A673 (cell line): ENCODE measurements at regions not wholly inside any gene's neighbourhood (a gene's known extent, or its start where the extent isn't known, plus 50 kb on each side); places are given as distances from the start of the nearest gene placed in this dataset.

Experiments
- BruUV-seq: library from RNA; stranded (reverse); fragments of 400-500 nt; replicated peaks from 2 replicates; lab custom pipeline; 2021; lab: Mats Ljungman, UMichigan
- CTCF ChIA-PET: fragments of 300-600 bp; sonication (Branson Sonifier 250); formaldehyde crosslinking; loops from one replicate; lab custom pipeline; 2022; ENCODE audit warnings: antibody characterized with exemption; lab: Charles Lee
- POLR2A ChIA-PET: fragments of 300-600 bp; sonication (Branson Sonifier 250); formaldehyde crosslinking; loops from one replicate; lab custom pipeline; 2022; ENCODE audit warnings: antibody characterized with exemption; ENCODE audit not compliant: low non-redundant PET; lab: Charles Lee
- DNase-seq: peaks from one replicate; pipeline ENCODE4 v3.0.0-alpha.2; 2015; ENCODE audit warnings: low spot score
- H3K27ac ChIP-seq: fragments of 200-600 bp; sonication (generic); 2 replicates; pipeline ENCODE4 v1.5.1; 2016; ENCODE audit warnings: mixed run types, low read depth, mild to moderate bottlenecking, mixed read lengths, antibody characterized with exemption, low read length; ENCODE audit not compliant: poor library complexity, severe bottlenecking
- H3K27me3 ChIP-seq: fragments of 200-600 bp; sonication (generic); replicated peaks from 2 replicates; pipeline ENCODE4 v1.6.1; 2017; ENCODE audit warnings: mixed run types, low read depth, mild to moderate bottlenecking, mixed read lengths, antibody characterized with exemption, low read length; ENCODE audit not compliant: insufficient read depth, poor library complexity
- H3K36me3 ChIP-seq: fragments of 200-600 bp; sonication (generic); 2 replicates; pipeline ENCODE4 v1.6.1; 2016; ENCODE audit warnings: mixed run types, mild to moderate bottlenecking, mixed read lengths, antibody characterized with exemption, low read length; ENCODE audit not compliant: insufficient read depth, poor library complexity, severe bottlenecking
- H3K4me1 ChIP-seq: fragments of 200-600 bp; sonication (generic); 2 replicates; pipeline ENCODE4 v1.6.1; 2017; ENCODE audit warnings: mixed run types, mild to moderate bottlenecking, mixed read lengths, antibody characterized with exemption, low read length; ENCODE audit not compliant: insufficient read depth, poor library complexity, severe bottlenecking
- H3K4me3 ChIP-seq: fragments of 200-600 bp; sonication (generic); 2 replicates; pipeline ENCODE4 v1.5.1; 2016; ENCODE audit warnings: low read depth, mixed run types, mild to moderate bottlenecking, mixed read lengths, low read length; ENCODE audit not compliant: poor library complexity, severe bottlenecking
- H3K9me3 ChIP-seq: fragments of 200-600 bp; sonication (generic); 2 replicates; pipeline ENCODE4 v1.6.1; 2016; ENCODE audit warnings: mixed run types, low read depth, mild to moderate bottlenecking, mixed read lengths, antibody characterized with exemption, low read length; ENCODE audit not compliant: poor library complexity, severe bottlenecking
- CTCF ChIP-seq: fragments of 300-800, 200-600 bp; sonication (generic); conservative IDR thresholded peaks from 2 replicates; pipeline ENCODE4 v1.5.1; 2017; ENCODE audit warnings: low read depth, mild to moderate bottlenecking, antibody characterized with exemption, low read length, moderate library complexity, mixed read lengths
- EZH2 ChIP-seq: fragments of 200-600 bp; sonication (generic); IDR thresholded peaks from 2 replicates; pipeline ENCODE4 v1.6.1; 2017; ENCODE audit warnings: borderline replicate concordance, low read depth, mild to moderate bottlenecking, mixed read lengths, antibody characterized with exemption, low read length; ENCODE audit not compliant: poor library complexity, severe bottlenecking
- intact Hi-C: fragments of 100-400 bp; cut with micrococcal nuclease; formaldehyde crosslinking; loops from one replicate; pipeline ENCODE4 v1.10.0; 2022; ENCODE audit not compliant: unreplicated experiment

GRCh38 chr7:89837515-89837914, 316.8 kb upstream of the STEAP1 start:
- Histone ChIP-seq H3K4me3 (no peak overlapping the region), H3K27ac (no peak overlapping the region), H3K27me3 (no peaks in the 10 kb centered on the region), H3K36me3 (no peaks in the 10 kb centered on the region), H3K9me3 (no peaks in the 10 kb centered on the region), H3K4me1 (no peaks in the 10 kb centered on the region)
- DNase-seq = peak; percentile 63
- intact Hi-C loops = no loop called here
- no TSS peak for BruUV-seq
- POLR2A ChIA-PET = no interaction called here
- CTCF ChIA-PET = no interaction called here
- no peak for TF ChIP-seq EZH2
- no peak for TF ChIP-seq CTCF

GRCh38 chr7:89839329-89839728, 314.9 kb upstream of the STEAP1 start:
- intact Hi-C loops = no loop called here
- Histone ChIP-seq H3K27ac (no peak overlapping the region), H3K27me3 (no peaks in the 10 kb centered on the region), H3K4me3 (no peak overlapping the region), H3K4me1 (no peaks in the 10 kb centered on the region), H3K36me3 (no peaks in the 10 kb centered on the region), H3K9me3 (no peaks in the 10 kb centered on the region)
- no peak for DNase-seq
- TF ChIP-seq CTCF (no peak), EZH2 (no peak)
- CTCF ChIA-PET = no interaction called here
- no TSS peak for BruUV-seq
- POLR2A ChIA-PET = no interaction called here

GRCh38 chr7:89845952-89846351, 308.3 kb upstream of the STEAP1 start:
- Histone ChIP-seq H3K9me3 (no peaks in the 10 kb centered on the region), H3K4me1 (no peaks in the 10 kb centered on the region), H3K27ac (no peak overlapping the region), H3K36me3 (no peaks in the 10 kb centered on the region), H3K27me3 (peaks cover 4% of the 10 kb centered on the region), H3K4me3 (no peak overlapping the region)
- ChIA-PET CTCF (no interaction called here), POLR2A (no interaction called here)
- TF ChIP-seq EZH2 = no peak
- TF ChIP-seq CTCF = no peak
- no peak for DNase-seq
- BruUV-seq = no TSS peak
- intact Hi-C loops = no loop called here
